ENCODE measurements at regions not wholly inside any gene's neighbourhood (a gene's known extent, or its start where the extent isn't known, plus 50 kb on each side); places are given as distances from the start of the nearest gene placed in this dataset.

- H3K79me2 ChIP-seq (ENCODE audit: control insufficient read depth, insufficient read depth, low read length) = no peaks in the 10 kb centered on the region
- H3K9ac ChIP-seq (ENCODE audit: control insufficient read depth, extremely low read depth, insufficient read depth, low read length) = no peak overlapping the region
- H3K4me2 ChIP-seq (ENCODE audit: control insufficient read depth, extremely low read depth, insufficient read depth, low read depth, low read length) = no peak overlapping the region
- no peak overlapping the region for H2AFZ ChIP-seq (ENCODE audit: control insufficient read depth, low read length)
- no peak overlapping the region for H3K4me3 ChIP-seq (ENCODE audit: control insufficient read depth in 2 of 3, extremely low read depth in 1 of 3, insufficient read depth in 2 of 3, low read depth in 1 of 3, low read length in 3 of 3)
- H3K4me1 ChIP-seq (ENCODE audit: control insufficient read depth, extremely low read depth, insufficient read depth, low read length) = no peaks in the 10 kb centered on the region
- dilution Hi-C loops (cut with MboI; ENCODE audit: extremely low pct_ligation_motif_present, low sequenced_read_pairs) = no loop called here
- H3K9me3 ChIP-seq (ENCODE audit: control insufficient read depth, low read depth, low read length) = no peaks in the 10 kb centered on the region
- H3K27ac ChIP-seq (ENCODE audit: control insufficient read depth, insufficient read depth, low read length) = no peak overlapping the region
- H4K20me1 ChIP-seq (ENCODE audit: control insufficient read depth, extremely low read depth, insufficient read depth, low read length) = no peaks in the 10 kb centered on the region
- no peaks in the 10 kb centered on the region for H3K27me3 ChIP-seq (ENCODE audit: control insufficient read depth, extremely low read depth, insufficient read depth, low read length)
- no peak for TF ChIP-seq EZH2 (IDR thresholded peaks at IDR 0.05; ENCODE audit: low read length)
- no peak for TF ChIP-seq CTCF (optimal IDR thresholded peaks at IDR 0.05 in 1 of 3, IDR thresholded peaks at IDR 0.05 in 1 of 3, conservative IDR thresholded peaks at IDR 0.05 in 1 of 3; ENCODE audit: extremely low read depth in 1 of 3, insufficient read depth in 2 of 3, low read length in 3 of 3)
- H3K36me3 ChIP-seq (ENCODE audit: control insufficient read depth in 2 of 2, extremely low read depth in 1 of 2, insufficient read depth in 2 of 2, low read length in 2 of 2) = no peaks in the 10 kb centered on the region
- no peak for FAIRE-seq
- no peak for DNase-seq (ENCODE audit: low read depth, low spot score)
- no peaks in the 10 kb centered on the region for H3K9me1 ChIP-seq (ENCODE audit: control insufficient read depth, extremely low read depth, insufficient read depth, low read length)
Measured at GRCh38 chr10:53406532-53406931, 633.9 kb upstream of the MBL2 start.

- FAIRE-seq (no peak), DNase-seq (ENCODE audit: low read depth, low spot score) (no peak)
- Histone ChIP-seq H2AFZ (ENCODE audit: control insufficient read depth, low read length) (no peak overlapping the region), H3K4me1 (ENCODE audit: control insufficient read depth, extremely low read depth, insufficient read depth, low read length) (no peaks in the 10 kb centered on the region), H3K9ac (ENCODE audit: control insufficient read depth, extremely low read depth, insufficient read depth, low read length) (no peak overlapping the region), H4K20me1 (ENCODE audit: control insufficient read depth, extremely low read depth, insufficient read depth, low read length) (no peaks in the 10 kb centered on the region), H3K27ac (ENCODE audit: control insufficient read depth, insufficient read depth, low read length) (no peak overlapping the region), H3K27me3 (ENCODE audit: control insufficient read depth, extremely low read depth, insufficient read depth, low read length) (no peaks in the 10 kb centered on the region), H3K9me3 (ENCODE audit: control insufficient read depth, low read depth, low read length) (no peaks in the 10 kb centered on the region), H3K4me2 (ENCODE audit: control insufficient read depth, extremely low read depth, insufficient read depth, low read depth, low read length) (no peak overlapping the region), H3K79me2 (ENCODE audit: control insufficient read depth, insufficient read depth, low read length) (no peaks in the 10 kb centered on the region), H3K4me3 (ENCODE audit: control insufficient read depth in 2 of 3, extremely low read depth in 1 of 3, insufficient read depth in 2 of 3, low read depth in 1 of 3, low read length in 3 of 3) (no peak overlapping the region), H3K36me3 (ENCODE audit: control insufficient read depth in 2 of 2, extremely low read depth in 1 of 2, insufficient read depth in 2 of 2, low read length in 2 of 2) (no peaks in the 10 kb centered on the region), H3K9me1 (ENCODE audit: control insufficient read depth, extremely low read depth, insufficient read depth, low read length) (no peaks in the 10 kb centered on the region)
- TF ChIP-seq EZH2 (IDR thresholded peaks at IDR 0.05; ENCODE audit: low read length) (no peak), CTCF (optimal IDR thresholded peaks at IDR 0.05 in 1 of 3, IDR thresholded peaks at IDR 0.05 in 1 of 3, conservative IDR thresholded peaks at IDR 0.05 in 1 of 3; ENCODE audit: extremely low read depth in 1 of 3, insufficient read depth in 2 of 3, low read length in 3 of 3) (no peak)
- dilution Hi-C loops (cut with MboI; ENCODE audit: extremely low pct_ligation_motif_present, low sequenced_read_pairs) = no loop called here
Measured at GRCh38 chr10:53403688-53404087, 631.1 kb upstream of the MBL2 start.
